ENCODE measurements at regions not wholly inside any gene's neighbourhood (a gene's known extent, or its start where the extent isn't known, plus 50 kb on each side); places are given as distances from the start of the nearest gene placed in this dataset.

- Mint-ChIP-seq H3K36me3 (ENCODE audit: low read depth) (no peaks in the 10 kb centered on the region), H3K27ac (no peak overlapping the region)
- no peak for TF ChIP-seq CTCF (IDR thresholded peaks at IDR 0.05; ENCODE audit: unreplicated experiment in 3 of 3)
Observed at GRCh38 chr15:98263787-98264186, 303.3 kb downstream of the ARRDC4 start.

GRCh38 chr15:98266295-98266694 lies 305.8 kb downstream of the ARRDC4 start:
- H3K4me3 Mint-ChIP-seq: no peak overlapping the region
- no peaks in the 10 kb centered on the region for H3K27me3 Mint-ChIP-seq (ENCODE audit: low read depth)
- no peaks in the 10 kb centered on the region for H3K4me1 Mint-ChIP-seq
- TF ChIP-seq CTCF (IDR thresholded peaks at IDR 0.05; ENCODE audit: unreplicated experiment in 3 of 3): no peak
- H3K9me3 Mint-ChIP-seq: peaks cover 22% of the 10 kb centered on the region
- no peak overlapping the region for H3K27ac Mint-ChIP-seq
- H3K36me3 Mint-ChIP-seq (ENCODE audit: low read depth): no peaks in the 10 kb centered on the region

More at GRCh38 chr15:98263787-98264186, 303.3 kb downstream of the ARRDC4 start:
- H3K9me3 Mint-ChIP-seq: peaks cover 42% of the 10 kb centered on the region
- no peaks in the 10 kb centered on the region for H3K4me1 Mint-ChIP-seq
- H3K4me3 Mint-ChIP-seq: no peak overlapping the region
- H3K27me3 Mint-ChIP-seq (ENCODE audit: low read depth): no peaks in the 10 kb centered on the region

GRCh38 chr15:98268163-98268562 lies 307.7 kb downstream of the ARRDC4 start:
- no peaks in the 10 kb centered on the region for H3K36me3 Mint-ChIP-seq (ENCODE audit: low read depth)

GRCh38 chr15:98272625-98273024 lies 312.1 kb downstream of the ARRDC4 start:
- no peaks in the 10 kb centered on the region for H3K4me1 Mint-ChIP-seq
- H3K9me3 Mint-ChIP-seq: peaks cover 2% of the 10 kb centered on the region
- no peak overlapping the region for H3K27ac Mint-ChIP-seq
- H3K27me3 Mint-ChIP-seq (ENCODE audit: low read depth): peaks cover 8% of the 10 kb centered on the region
- H3K4me3 Mint-ChIP-seq: no peak overlapping the region
- no peak for TF ChIP-seq CTCF (IDR thresholded peaks at IDR 0.05; ENCODE audit: unreplicated experiment in 3 of 3)
- H3K36me3 Mint-ChIP-seq (ENCODE audit: low read depth): no peaks in the 10 kb centered on the region

More at GRCh38 chr15:98268163-98268562, 307.7 kb downstream of the ARRDC4 start:
- Mint-ChIP-seq H3K27me3 (ENCODE audit: low read depth) (no peaks in the 10 kb centered on the region), H3K4me1 (no peaks in the 10 kb centered on the region), H3K27ac (no peak overlapping the region), H3K4me3 (no peak overlapping the region), H3K9me3 (peaks cover 18% of the 10 kb centered on the region)
- TF ChIP-seq CTCF (IDR thresholded peaks at IDR 0.05; ENCODE audit: unreplicated experiment in 3 of 3): no peak

GRCh38 chr15:98276018-98276417 lies 315.5 kb downstream of the ARRDC4 start:
- TF ChIP-seq CTCF (IDR thresholded peaks at IDR 0.05; ENCODE audit: unreplicated experiment in 3 of 3): no peak
- Mint-ChIP-seq H3K4me1 (no peaks in the 10 kb centered on the region), H3K27me3 (ENCODE audit: low read depth) (peaks cover 11% of the 10 kb centered on the region), H3K9me3 (no peaks in the 10 kb centered on the region), H3K4me3 (no peak overlapping the region), H3K36me3 (ENCODE audit: low read depth) (no peaks in the 10 kb centered on the region), H3K27ac (no peak overlapping the region)

GRCh38 chr15:98277602-98278001 lies 317.1 kb downstream of the ARRDC4 start:
- Mint-ChIP-seq H3K4me3 (no peak overlapping the region), H3K4me1 (no peaks in the 10 kb centered on the region), H3K27ac (no peak overlapping the region), H3K36me3 (ENCODE audit: low read depth) (no peaks in the 10 kb centered on the region), H3K9me3 (no peaks in the 10 kb centered on the region), H3K27me3 (ENCODE audit: low read depth) (peaks cover 11% of the 10 kb centered on the region)
- TF ChIP-seq CTCF (IDR thresholded peaks at IDR 0.05; ENCODE audit: unreplicated experiment in 3 of 3): no peak

All from nephron (organoid).